ENCODE measurements at regions not wholly inside any gene's neighbourhood (a gene's known extent, or its start where the extent isn't known, plus 50 kb on each side); places are given as distances from the start of the nearest gene placed in this dataset.

DNA sequence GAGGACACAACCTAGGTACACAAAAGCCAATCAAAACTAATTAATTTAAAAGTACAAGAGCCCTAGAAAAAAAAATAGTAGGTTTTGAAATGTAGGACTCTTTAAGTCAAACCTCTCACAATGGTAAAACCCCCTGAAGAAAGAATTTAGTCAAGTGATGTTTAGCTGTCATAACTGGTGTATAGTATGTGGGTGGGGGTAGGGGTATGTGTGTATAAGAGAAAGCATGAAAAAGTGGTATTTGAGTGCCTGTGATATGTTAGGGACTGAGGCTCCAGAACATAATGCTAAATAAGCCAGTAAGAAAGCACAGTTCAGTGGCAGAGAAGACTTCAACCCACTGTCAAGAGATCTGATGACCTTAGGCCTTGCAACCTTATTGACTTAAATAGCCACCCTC lies 507.9 kb downstream of the TTLL7 start:
- TF ChIP-seq, protein P1, sequence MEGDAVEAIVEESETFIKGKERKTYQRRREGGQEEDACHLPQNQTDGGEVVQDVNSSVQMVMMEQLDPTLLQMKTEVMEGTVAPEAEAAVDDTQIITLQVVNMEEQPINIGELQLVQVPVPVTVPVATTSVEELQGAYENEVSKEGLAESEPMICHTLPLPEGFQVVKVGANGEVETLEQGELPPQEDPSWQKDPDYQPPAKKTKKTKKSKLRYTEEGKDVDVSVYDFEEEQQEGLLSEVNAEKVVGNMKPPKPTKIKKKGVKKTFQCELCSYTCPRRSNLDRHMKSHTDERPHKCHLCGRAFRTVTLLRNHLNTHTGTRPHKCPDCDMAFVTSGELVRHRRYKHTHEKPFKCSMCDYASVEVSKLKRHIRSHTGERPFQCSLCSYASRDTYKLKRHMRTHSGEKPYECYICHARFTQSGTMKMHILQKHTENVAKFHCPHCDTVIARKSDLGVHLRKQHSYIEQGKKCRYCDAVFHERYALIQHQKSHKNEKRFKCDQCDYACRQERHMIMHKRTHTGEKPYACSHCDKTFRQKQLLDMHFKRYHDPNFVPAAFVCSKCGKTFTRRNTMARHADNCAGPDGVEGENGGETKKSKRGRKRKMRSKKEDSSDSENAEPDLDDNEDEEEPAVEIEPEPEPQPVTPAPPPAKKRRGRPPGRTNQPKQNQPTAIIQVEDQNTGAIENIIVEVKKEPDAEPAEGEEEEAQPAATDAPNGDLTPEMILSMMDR (IDR thresholded peaks at IDR 0.05): no peak
- TF ChIP-seq POLR2A (IDR thresholded peaks at IDR 0.05): no peak

Data from uterus (tissue), 2 donors.